NCI-H2171 treated with DMSO at 0.1 percent for 48 hours (cell line): ENCODE measurements at regions not wholly inside any gene's neighbourhood (a gene's known extent, or its start where the extent isn't known, plus 50 kb on each side); places are given as distances from the start of the nearest gene placed in this dataset.
A peak's percentile ranks its signal among the peaks of the same experiment; 100 is the strongest.

Experiments used
- DNase-seq: peaks from one replicate; lab custom pipeline; 2025; lab: John Stamatoyannopoulos, UW

DNA sequence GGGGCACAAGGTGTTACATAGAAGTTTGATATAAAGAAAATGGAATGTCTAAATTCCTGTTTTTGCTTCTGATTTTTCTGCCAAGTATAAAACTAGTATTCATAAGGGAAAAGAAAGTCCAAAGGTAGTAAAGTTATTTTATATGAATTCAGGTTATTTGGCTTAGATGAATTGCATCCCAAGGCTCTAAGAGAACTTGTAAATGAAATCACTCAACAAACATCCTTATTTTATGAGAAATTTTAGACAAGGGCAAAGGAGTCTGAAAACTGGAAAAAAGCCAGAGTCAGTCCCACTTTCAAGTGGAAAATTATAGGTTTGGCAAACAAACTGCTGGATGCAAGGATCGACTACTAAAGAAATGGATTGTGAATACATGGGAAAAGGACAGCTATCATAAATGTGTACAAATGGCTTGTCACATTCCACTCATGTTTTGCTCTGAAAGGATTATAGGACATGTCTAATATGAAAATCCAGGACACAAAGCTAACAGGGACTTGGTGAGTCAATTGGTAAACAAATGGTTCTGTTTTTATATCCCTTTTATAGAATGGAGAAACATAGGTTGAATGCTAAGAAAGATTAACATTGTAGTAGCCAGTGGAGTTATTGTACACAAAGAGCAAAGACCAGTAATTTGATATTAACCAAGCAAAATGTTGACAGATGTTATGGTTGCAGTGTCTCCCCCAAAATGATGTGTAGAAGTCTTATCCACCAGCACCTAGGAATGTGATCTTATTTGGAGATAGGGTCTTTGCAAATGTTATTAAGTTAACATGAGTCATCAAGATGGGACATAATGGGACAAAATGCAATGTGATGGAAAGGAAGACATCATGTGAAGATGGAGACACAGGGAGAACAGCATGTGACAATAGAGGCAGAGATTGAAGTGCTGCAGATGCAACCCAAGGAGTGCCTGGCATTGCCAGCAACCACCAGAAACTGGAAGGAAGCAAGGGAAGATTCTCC lies 495.7 kb downstream of the TLE1 start:
- DNase-seq, result peak; percentile 31

DNA sequence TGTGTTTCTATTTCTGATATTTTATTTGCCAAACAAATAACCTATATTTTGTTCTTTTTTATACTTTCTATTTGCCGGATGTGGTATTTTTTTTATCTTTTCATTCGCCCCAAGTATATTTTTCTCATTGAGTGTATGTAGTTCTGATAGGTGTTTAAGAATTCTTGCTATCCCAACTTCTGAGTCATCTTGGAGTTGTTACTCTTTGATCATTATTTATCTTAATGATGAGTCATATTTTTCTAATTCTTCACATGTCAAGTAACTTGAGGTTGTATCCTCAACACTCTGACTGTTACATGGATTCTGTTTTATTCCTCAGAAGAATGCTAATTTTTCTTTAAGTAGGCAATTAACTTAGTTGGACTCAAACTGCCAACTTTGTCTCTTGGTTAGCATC lies 498.1 kb downstream of the TLE1 start:
- no peak for DNase-seq

DNA sequence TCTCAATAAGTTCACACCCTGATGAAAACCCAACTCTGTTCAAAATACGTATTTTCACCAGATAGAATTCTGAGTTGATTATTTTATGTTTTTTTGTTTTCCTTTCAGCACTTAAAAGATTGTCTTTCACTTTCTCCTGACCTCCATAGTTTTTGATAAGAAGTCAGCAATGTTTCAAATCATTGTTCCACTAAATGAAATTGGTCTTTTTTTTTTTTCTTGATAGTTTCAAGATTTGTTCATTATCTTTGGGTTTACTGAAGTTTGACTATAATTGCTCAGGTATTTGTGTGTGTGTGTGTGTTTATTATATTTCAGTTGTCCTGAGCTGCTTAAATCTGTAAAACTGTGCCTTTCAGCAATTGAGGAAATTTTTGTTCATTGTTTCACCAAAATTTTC lies 498.7 kb downstream of the TLE1 start:
- no peak for DNase-seq

DNA sequence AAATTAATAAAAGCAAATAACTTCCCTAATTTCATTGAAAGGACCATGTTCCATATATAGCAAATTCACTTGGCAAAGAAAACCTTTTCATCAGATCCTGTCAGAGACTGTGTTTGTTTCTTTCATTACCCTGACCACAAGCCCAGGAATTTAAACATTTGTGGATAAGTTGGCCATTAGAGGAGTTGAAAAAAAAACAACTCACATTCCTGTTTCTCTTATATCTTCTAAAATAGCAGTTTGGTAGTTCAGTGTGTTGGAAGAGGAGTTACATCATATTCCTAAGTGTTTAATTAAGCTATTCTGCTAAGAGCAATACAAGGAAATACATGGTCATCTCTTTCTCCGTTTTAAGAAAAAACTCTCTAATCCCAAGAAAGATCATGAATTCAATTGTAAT lies 505.6 kb downstream of the TLE1 start:
- DNase-seq, result no peak

DNA sequence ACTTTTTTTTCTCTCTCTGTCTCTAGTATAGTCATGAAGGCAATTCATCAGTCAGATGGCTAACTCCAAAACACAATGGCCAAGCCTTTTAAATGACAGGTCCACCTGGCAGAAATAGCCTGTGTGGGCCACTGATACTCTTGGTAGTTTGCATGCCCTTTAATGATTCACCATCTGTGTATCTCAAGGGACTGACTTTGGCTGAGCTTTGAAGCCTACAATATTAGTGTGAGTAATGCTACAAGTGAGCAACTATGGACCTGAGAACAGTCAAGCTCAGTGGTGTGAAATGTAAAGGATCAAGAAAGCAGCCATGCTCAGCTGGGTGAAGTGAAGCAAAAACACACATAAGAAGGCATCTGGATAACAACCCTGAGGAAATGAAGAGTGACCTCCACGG lies 506.9 kb downstream of the TLE1 start:
- DNase-seq, result peak; percentile 8

DNA sequence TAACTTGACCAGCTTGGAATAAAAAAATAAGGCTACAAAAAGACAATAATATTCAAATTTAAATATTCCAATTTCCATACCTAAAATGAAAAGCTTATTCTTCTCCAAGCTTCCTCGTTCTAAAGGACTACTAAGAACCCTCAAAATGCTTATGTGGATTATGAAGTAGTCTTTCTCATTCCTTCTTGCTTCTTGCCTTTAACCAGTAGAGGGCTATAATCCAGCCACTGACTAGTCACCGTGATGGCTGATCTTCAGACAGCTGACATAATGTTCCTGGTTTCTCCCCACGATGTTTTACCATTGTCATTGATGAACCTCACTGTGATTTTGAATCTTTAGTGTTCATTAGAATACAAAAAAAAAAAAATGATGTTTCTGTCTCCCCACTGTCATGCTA lies 515.3 kb downstream of the TLE1 start:
- DNase-seq, result no peak

DNA sequence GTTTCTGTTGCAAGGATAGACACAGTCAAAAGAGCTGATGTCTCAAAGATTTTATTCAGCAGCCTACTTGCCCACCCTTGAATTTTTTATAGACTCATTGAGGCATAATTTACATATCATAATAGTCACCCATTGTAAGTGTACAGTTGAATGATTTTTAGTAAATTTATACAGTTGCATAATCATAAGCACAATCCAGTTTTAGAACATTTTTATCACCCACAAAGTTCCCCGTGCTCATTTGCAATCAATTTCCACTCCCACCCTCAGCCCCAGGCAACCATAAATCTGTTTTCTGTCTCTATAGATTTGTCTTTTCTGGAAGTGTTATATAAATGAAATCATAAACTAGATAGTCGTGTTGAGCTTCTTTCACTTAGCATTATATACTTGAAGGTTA lies 517.7 kb downstream of the TLE1 start:
- no peak for DNase-seq

DNA sequence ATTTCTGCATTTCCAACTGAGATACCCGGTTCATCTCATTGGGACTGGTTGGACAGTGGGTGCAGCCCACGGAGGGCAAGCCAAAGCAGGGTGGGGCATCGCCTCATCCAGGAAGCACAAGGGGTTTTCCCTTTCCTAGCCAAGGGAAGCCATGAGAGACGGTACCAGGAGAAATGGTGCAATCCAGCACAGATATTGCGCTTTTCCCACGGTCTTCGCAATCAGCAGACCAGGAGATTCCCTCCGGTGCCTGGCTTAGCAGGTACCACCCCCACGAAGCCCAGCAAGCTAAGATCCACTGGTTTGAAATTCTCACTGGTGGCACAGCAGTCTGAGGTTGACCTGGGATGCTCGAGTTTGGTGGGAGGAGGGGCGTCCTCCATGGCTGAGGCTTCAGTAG lies 527.0 kb downstream of the TLE1 start:
- DNase-seq, result no peak

DNA sequence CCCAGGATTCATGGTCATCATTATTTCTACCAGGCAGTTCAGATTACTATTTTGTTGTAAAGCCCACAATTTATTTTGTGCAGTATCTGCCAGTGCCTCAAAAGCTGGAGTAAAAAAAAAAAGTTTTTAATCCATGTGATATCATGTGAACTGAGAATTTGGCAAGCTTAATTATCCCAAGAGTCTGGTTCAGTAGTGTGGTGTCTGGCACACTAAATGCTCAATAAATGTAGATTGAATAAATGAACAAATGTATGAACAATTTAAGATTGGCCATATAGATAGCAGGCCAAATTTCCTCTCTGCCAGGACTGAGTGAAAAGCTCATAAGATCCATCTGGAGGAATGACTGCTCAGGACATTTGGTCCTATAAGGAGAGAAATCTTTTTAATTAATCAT lies 533.0 kb downstream of the TLE1 start:
- DNase-seq, result no peak

DNA sequence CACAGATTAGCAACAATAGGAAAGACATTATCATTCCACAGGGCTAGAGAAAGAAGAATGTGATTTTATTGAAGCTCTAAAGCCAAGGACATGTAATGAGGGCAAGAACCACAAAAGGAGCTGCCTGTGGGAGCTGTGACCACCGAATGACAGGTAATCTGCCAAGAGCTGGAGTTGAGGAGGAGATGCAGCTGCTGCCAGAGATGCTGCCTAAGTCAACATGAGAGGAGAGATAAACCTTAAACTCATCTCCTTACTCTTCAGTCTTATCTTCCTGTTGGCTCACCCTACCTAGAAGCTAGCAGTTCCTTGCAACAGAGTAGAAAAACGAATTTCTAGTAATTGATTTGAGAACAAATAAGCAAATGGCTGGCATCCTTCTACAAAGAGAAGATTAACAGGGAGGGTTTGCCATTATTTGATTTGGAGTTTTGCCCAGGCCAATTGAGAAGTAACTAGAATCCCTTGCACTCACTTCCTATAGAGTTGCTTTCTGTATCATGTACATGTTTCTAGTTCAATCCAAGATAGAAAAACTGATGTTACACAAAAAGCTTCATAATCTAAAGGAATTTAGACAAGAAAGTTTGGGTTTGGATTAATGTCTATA lies 539.2 kb downstream of the TLE1 start:
- DNase-seq, result no peak

DNA sequence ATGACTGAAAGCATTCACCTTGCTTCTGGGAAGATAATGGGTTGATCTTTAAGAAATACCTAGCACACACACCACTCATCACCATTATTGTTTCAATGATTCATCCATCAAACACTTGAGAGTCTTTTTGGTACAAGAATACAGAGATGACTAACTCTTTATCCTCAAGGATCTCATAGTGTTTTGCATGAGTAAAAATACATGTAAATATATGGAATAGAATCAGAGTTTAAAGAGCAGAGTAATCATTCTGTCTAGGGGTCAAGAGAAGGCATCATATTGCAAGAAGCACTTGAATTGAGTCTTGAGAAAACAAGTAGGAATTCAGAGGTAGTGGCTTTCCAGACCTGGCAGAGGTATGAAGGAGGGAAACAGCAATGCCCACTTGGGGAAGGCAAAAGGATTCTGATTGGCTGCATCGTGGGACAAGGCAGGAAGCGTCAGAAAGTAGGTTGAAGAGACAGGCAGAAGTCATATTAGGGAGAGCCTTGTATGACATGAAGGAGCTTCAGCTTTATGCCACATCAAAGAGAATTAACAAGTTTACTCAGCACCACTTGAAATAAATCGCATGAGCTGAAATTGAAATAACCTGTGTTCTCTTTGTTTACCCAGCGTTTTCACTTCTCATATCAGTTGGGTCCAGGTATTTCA lies 542.5 kb downstream of the TLE1 start:
- DNase-seq, result no peak

DNA sequence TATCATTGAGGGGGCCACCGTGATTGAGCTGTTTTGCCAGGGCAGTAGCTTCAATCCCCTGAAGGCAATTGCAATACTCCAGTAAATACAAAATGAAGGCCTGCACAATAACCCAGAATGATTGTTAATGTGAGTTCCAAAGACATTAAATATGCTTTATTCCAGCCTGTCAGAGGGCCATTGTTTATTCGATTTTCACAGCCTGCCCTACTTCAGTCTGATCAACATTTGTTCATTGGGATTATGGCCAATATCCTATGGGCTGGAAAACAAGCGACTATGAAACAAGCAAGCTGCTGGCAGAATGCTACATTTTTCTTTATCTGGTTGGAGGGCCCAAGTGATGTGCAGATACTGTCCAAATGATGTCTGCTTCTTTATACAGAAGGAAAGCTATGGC lies 543.1 kb downstream of the TLE1 start:
- DNase-seq, result no peak

DNA sequence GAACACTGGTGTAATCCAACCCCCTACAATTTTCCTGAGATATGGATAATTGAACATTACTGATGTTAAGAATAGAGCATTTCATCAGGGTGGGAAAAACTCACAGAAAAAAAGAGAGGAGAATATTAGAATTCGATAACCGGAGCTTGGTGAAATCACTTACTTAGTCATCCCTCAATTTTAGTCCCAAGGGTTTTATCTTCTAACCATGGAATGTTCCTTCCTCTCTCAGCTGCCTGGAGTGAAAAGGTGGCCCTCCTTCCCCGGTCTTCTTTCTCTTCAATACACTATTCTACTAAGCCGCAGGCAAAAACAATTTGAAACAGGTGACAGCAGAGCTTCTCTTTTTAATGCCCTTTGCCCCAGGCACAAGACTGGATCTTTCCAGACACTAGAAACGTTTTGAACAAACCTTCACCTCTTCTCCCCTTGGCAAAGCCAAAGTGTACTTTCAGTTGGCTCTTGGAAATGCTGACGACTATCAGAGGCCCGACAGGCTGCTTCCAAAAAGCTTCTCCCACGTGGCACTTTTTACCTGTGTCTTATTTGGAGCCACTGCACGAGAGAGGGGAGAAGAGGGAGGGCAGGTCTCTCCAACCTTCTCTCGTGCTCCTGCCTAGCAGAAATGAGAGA lies 543.9 kb downstream of the TLE1 start:
- DNase-seq, result no peak

DNA sequence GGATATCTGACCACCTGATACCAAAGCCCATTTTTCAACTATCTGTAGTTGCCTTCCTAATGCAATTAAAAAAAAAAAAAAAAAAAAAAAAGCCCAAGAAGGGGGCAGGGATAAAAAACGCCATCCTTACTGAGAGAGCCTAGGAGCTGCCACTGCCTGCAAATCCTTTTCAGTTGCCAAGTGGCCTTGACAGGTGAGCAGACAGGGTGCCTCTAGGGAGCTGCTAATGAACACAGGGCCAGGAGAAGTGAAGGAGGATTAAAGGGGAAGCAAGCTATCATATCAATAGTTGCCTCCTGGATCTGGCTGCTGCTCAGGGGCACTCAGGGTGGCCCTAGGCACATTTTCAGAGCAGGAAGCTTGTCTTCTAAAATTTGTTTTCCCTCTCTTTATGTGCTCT lies 547.4 kb downstream of the TLE1 start:
- DNase-seq, result peak; percentile 81

DNA sequence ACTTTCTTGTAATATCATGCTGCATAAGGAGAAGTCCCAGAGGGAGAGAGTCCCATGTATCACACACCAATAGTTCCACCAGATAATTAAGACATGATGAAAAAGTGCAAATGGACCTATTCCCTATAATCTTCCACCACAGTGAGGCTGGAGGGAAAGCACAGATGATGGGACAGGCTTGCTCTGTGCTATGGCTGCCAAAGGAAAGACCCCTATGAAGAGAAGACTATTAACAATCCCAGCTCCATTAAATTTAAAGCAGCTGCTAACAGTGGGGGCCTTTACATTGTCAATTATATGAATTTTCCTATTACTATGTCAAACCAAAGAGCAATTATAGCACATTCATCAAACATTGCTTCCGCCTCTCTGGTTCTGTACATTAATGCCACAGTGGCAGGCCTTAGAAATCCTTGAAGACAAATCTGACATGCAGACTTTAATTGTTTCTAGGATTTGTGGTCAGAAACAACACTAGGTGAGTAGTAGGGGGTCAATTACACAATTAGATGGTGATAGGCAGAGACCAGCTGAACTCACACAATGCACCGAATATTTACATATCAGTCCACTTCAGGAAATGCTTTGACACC lies 551.3 kb downstream of the TLE1 start:
- no peak for DNase-seq

DNA sequence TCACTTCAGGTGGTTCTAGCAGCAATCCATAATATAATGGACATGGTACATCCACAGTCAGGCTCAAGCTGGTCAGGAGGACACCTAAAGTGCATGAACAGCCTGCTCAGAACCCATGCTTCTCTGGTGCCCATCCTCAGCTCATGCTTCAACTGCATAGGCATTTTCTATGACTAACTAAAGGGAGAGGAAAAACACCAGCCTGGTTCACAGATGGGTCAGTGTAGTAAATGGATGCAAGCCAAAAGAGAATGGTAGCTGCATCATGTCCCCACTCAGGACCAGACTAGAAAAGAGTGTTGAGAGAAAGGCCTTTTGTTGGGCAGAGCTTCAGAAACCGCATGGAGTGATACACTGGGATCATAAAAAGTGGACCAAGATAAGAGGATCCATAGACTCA lies 556.6 kb downstream of the TLE1 start:
- DNase-seq, result no peak

DNA sequence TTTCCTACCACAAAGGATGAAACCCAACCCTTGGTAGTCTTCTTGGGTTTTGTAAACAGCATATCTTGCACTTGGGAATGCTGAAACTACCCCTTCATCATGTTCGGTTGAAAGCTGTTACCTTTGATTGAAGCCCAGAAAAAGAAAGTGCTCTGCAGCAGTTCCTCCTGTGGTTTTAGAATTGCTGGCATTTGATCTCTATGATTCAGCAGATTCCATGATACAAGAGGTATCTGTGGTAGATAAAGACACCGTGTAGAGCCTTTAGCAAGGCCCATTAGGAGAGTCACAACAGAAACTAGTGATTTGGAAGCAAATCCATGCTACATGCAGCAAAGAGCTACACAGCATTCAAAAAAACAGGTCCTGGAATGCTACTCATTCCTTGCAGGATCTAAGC lies 557.0 kb downstream of the TLE1 start:
- no peak for DNase-seq

DNA sequence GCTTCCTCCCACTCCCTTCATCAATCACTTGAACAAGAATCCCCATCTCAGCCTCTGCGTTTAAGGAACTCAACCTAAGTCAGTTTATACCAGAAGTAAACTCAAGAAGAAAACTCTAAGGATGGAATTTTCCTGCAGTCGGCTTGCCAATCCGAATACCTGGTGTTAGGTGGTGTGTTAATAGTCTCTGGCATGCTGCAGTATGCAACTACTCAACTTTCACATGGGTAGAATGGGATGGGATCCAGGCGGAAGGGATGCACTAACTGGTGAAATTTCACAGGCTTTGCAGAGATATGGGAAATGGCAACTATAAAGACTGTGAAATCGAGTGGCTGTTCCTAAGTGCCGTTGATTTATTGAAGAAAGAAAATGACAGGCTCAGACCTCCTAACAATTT lies 560.6 kb downstream of the TLE1 start:
- no peak for DNase-seq

DNA sequence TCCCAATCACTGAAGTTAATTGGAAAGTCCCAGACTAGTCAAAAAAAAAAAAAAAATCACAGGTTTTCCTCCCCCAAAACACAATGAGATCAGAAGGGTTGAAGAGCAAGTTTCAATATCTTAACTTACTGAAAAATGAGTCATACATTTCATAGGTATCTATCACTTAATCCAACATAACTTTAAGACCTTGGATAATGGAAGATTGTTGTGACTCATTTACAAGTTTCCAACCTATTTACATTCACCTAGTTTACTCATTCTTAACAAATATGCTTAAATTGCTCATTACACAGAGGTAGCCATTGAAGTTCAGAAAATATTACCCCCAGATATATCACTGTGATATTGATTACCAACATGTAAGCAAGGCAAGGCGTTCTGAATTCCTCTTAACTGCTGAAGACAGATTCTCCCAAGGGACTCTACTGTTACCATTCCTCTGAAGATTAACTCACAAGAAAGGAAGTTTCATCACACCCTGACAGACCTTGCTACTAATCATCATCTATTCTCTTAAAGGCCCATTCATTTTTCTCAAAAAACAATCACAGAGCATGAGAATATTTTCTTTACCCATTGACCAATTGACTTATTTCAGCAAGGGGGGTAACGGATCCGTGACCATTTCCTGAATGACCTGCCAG lies 563.8 kb downstream of the TLE1 start:
- DNase-seq, result no peak

DNA sequence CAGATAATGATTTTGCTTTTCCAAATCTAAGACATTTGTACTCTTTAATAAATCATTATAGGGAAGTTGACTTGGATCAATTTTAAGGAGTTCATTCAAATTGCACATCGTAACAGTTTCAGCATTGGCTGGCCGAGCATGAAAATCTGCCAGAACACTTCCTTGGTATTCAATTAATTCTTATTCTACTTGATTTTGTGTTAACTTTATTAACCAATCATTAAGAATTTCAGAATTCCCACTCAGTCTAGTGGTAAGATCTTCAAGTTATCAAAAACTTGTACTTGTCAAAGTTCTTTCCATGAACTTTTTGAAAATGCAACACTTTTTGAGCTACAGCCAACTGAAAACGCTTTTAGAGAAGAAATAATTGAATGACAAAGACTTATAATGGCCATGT lies 565.8 kb downstream of the TLE1 start:
- no peak for DNase-seq

DNA sequence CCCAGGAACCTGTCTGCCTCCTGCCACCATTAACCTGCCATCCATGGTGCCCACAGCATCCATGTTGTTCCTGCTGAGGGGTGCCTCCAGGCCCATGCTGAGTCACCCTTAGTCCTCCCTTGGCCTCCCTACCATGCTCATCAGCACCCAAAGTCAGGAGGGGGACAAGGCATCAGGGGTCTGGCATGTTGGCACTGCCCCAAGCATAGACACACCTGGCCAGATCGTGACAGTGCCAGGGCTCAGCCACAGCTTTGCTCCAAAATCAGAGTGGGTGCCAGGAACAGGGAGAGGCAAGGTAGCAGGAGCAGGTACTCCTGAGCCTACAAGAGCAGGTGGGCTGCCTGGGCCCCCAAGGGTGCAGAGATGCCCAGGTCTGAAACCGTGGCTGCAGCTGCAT lies 566.6 kb downstream of the TLE1 start:
- DNase-seq, result no peak

DNA sequence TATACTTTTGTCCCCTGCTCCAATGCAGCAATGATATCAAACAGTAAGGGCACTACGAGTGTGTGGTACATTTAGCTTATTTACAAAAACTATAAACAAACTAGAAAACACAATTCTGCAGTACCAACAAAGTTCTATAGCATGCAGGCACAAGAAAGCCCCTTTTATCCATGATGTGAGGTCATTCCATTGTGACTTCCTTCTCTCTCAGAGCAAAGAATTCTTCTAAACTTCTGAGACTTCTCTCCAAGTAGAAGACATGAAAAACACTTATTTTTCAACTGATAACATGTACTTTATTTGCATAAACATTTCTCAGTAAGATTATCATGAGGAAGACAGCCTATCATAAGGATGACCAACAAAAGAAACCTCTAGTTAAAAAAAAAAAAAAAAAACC lies 569.8 kb downstream of the TLE1 start:
- no peak for DNase-seq
